ENCODE measurements at regions not wholly inside any gene's neighbourhood (a gene's known extent, or its start where the extent isn't known, plus 50 kb on each side); places are given as distances from the start of the nearest gene placed in this dataset.

- Histone ChIP-seq H3K4me2 (ENCODE audit: insufficient read depth, low read length) (no peak overlapping the region), H3K4me1 (ENCODE audit: insufficient read depth, low read length) (no peaks in the 10 kb centered on the region), H3K27ac (ENCODE audit: low read length) (no peak overlapping the region), H3K79me2 (ENCODE audit: insufficient read depth, low read length) (no peaks in the 10 kb centered on the region), H3K27me3 (ENCODE audit: insufficient read depth, low read length, poor library complexity) (peaks cover 3% of the 10 kb centered on the region), H4K20me1 (ENCODE audit: insufficient read depth, low read length) (no peaks in the 10 kb centered on the region), H2AFZ (ENCODE audit: low read depth, low read length) (no peak overlapping the region), H3K9ac (ENCODE audit: low read depth, low read length) (no peak overlapping the region), H3K9me3 (ENCODE audit: insufficient read depth, low read length, severe bottlenecking) (no peaks in the 10 kb centered on the region), H3K4me3 (ENCODE audit: low read depth in 1 of 2, low read length in 2 of 2) (no peak overlapping the region), H3K36me3 (ENCODE audit: insufficient read depth, low read length) (no peaks in the 10 kb centered on the region)
- no peak for ATAC-seq (ENCODE audit: insufficient read depth, low read depth)
- TF ChIP-seq CTCF (IDR thresholded peaks at IDR 0.05; ENCODE audit: borderline replicate concordance, extremely low read depth, low read length, poor library complexity, severe bottlenecking): no peak
- TF ChIP-seq EZH2 (IDR thresholded peaks at IDR 0.05; ENCODE audit: borderline replicate concordance, low read depth, low read length, severe bottlenecking): no peak
- DNase-seq: no peak
Observed at GRCh38 chr13:34343413-34343940, 525.5 kb downstream of the RFC3 start.

GRCh38 chr13:34344816-34345215 lies 526.9 kb downstream of the RFC3 start:
- no peak overlapping the region for H3K9ac ChIP-seq (ENCODE audit: low read depth, low read length)
- no peak overlapping the region for H2AFZ ChIP-seq (ENCODE audit: low read depth, low read length)
- H4K20me1 ChIP-seq (ENCODE audit: insufficient read depth, low read length): no peaks in the 10 kb centered on the region
- H3K27me3 ChIP-seq (ENCODE audit: insufficient read depth, low read length, poor library complexity): peaks cover 3% of the 10 kb centered on the region
- no peak overlapping the region for H3K4me3 ChIP-seq (ENCODE audit: low read depth in 1 of 2, low read length in 2 of 2)
- no peaks in the 10 kb centered on the region for H3K9me3 ChIP-seq (ENCODE audit: insufficient read depth, low read length, severe bottlenecking)
- H3K4me2 ChIP-seq (ENCODE audit: insufficient read depth, low read length): no peak overlapping the region
- TF ChIP-seq CTCF (IDR thresholded peaks at IDR 0.05; ENCODE audit: borderline replicate concordance, extremely low read depth, low read length, poor library complexity, severe bottlenecking) (no peak), EZH2 (IDR thresholded peaks at IDR 0.05; ENCODE audit: borderline replicate concordance, low read depth, low read length, severe bottlenecking) (no peak)
- H3K79me2 ChIP-seq (ENCODE audit: insufficient read depth, low read length): no peaks in the 10 kb centered on the region
- no peak overlapping the region for H3K27ac ChIP-seq (ENCODE audit: low read length)
- no peak for DNase-seq
- no peaks in the 10 kb centered on the region for H3K4me1 ChIP-seq (ENCODE audit: insufficient read depth, low read length)
- no peaks in the 10 kb centered on the region for H3K36me3 ChIP-seq (ENCODE audit: insufficient read depth, low read length)
- ATAC-seq (ENCODE audit: insufficient read depth, low read depth): no peak

- no peak overlapping the region for H3K4me2 ChIP-seq (ENCODE audit: insufficient read depth, low read length)
- no peaks in the 10 kb centered on the region for H3K9me3 ChIP-seq (ENCODE audit: insufficient read depth, low read length, severe bottlenecking)
- ATAC-seq (ENCODE audit: insufficient read depth, low read depth) (no peak), DNase-seq (no peak)
- no peaks in the 10 kb centered on the region for H3K36me3 ChIP-seq (ENCODE audit: insufficient read depth, low read length)
- no peaks in the 10 kb centered on the region for H3K4me1 ChIP-seq (ENCODE audit: insufficient read depth, low read length)
- no peak overlapping the region for H3K9ac ChIP-seq (ENCODE audit: low read depth, low read length)
- H4K20me1 ChIP-seq (ENCODE audit: insufficient read depth, low read length): no peaks in the 10 kb centered on the region
- no peak overlapping the region for H3K27ac ChIP-seq (ENCODE audit: low read length)
- peaks cover 3% of the 10 kb centered on the region for H3K27me3 ChIP-seq (ENCODE audit: insufficient read depth, low read length, poor library complexity)
- H2AFZ ChIP-seq (ENCODE audit: low read depth, low read length): no peak overlapping the region
- TF ChIP-seq CTCF (IDR thresholded peaks at IDR 0.05; ENCODE audit: borderline replicate concordance, extremely low read depth, low read length, poor library complexity, severe bottlenecking): no peak
- no peak overlapping the region for H3K4me3 ChIP-seq (ENCODE audit: low read depth in 1 of 2, low read length in 2 of 2)
- no peaks in the 10 kb centered on the region for H3K79me2 ChIP-seq (ENCODE audit: insufficient read depth, low read length)
Observed at GRCh38 chr13:34345258-34345965, 527.5 kb downstream of the RFC3 start.

All from DND-41 (cell line).